ENCODE measurements at regions not wholly inside any gene's neighbourhood (a gene's known extent, or its start where the extent isn't known, plus 50 kb on each side); places are given as distances from the start of the nearest gene placed in this dataset.

- H3K9me3 ChIP-seq (ENCODE audit: insufficient read depth, low read length) = no peaks in the 10 kb centered on the region
- H3K4me2 ChIP-seq (ENCODE audit: low read depth, low read length, poor library complexity, severe bottlenecking) = no peak overlapping the region
- no peaks in the 10 kb centered on the region for H3K9me2 ChIP-seq (replicated peaks; ENCODE audit: insufficient read depth, low read length)
- H3F3A ChIP-seq (ENCODE audit: insufficient read depth) = no peaks in the 10 kb centered on the region
- H3K4me3 ChIP-seq (ENCODE audit: insufficient read depth, low read length, poor library complexity, severe bottlenecking) = no peak overlapping the region
- no peak overlapping the region for H2AFZ ChIP-seq (ENCODE audit: low read depth, low read length, severe bottlenecking)
- H3K27ac ChIP-seq (ENCODE audit: low read depth, low read length) = no peak overlapping the region
- no peaks in the 10 kb centered on the region for H3K79me2 ChIP-seq (ENCODE audit: insufficient read depth, low read length)
- TF ChIP-seq EZH2phosphoT487 (conservative IDR thresholded peaks at IDR 0.05; ENCODE audit: low read length) = no peak
- TF ChIP-seq, protein P1, sequence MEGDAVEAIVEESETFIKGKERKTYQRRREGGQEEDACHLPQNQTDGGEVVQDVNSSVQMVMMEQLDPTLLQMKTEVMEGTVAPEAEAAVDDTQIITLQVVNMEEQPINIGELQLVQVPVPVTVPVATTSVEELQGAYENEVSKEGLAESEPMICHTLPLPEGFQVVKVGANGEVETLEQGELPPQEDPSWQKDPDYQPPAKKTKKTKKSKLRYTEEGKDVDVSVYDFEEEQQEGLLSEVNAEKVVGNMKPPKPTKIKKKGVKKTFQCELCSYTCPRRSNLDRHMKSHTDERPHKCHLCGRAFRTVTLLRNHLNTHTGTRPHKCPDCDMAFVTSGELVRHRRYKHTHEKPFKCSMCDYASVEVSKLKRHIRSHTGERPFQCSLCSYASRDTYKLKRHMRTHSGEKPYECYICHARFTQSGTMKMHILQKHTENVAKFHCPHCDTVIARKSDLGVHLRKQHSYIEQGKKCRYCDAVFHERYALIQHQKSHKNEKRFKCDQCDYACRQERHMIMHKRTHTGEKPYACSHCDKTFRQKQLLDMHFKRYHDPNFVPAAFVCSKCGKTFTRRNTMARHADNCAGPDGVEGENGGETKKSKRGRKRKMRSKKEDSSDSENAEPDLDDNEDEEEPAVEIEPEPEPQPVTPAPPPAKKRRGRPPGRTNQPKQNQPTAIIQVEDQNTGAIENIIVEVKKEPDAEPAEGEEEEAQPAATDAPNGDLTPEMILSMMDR (IDR thresholded peaks at IDR 0.05; ENCODE audit: insufficient read depth, low read length, poor library complexity, severe bottlenecking) = no peak
- no peaks in the 10 kb centered on the region for H3K36me3 ChIP-seq (ENCODE audit: low read length)
- H3K9ac ChIP-seq (ENCODE audit: low read length) = no peak overlapping the region
- no peaks in the 10 kb centered on the region for H4K20me1 ChIP-seq (ENCODE audit: low read depth, low read length)
- H3K27me3 ChIP-seq (ENCODE audit: low read length) = no peaks in the 10 kb centered on the region
Observed at GRCh38 chr6:102355578-102355977, 962.1 kb downstream of the GRIK2 start.

GRCh38 chr6:102352552-102352951 is 959.0 kb downstream of the GRIK2 start:
- Histone ChIP-seq H3K27ac (ENCODE audit: low read depth, low read length) (no peak overlapping the region), H3K9me3 (ENCODE audit: insufficient read depth, low read length) (no peaks in the 10 kb centered on the region), H3F3A (ENCODE audit: insufficient read depth) (no peaks in the 10 kb centered on the region), H3K36me3 (ENCODE audit: low read length) (no peaks in the 10 kb centered on the region), H3K4me3 (ENCODE audit: insufficient read depth, low read length, poor library complexity, severe bottlenecking) (no peak overlapping the region), H3K4me2 (ENCODE audit: low read depth, low read length, poor library complexity, severe bottlenecking) (no peak overlapping the region), H2AFZ (ENCODE audit: low read depth, low read length, severe bottlenecking) (no peak overlapping the region), H3K9me2 (replicated peaks; ENCODE audit: insufficient read depth, low read length) (no peaks in the 10 kb centered on the region), H3K27me3 (ENCODE audit: low read length) (no peaks in the 10 kb centered on the region), H4K20me1 (ENCODE audit: low read depth, low read length) (no peaks in the 10 kb centered on the region), H3K79me2 (ENCODE audit: insufficient read depth, low read length) (no peaks in the 10 kb centered on the region), H3K9ac (ENCODE audit: low read length) (no peak overlapping the region)
- no peak for TF ChIP-seq EZH2phosphoT487 (conservative IDR thresholded peaks at IDR 0.05; ENCODE audit: low read length)
- TF ChIP-seq, protein P1 (IDR thresholded peaks at IDR 0.05; ENCODE audit: insufficient read depth, low read length, poor library complexity, severe bottlenecking) = no peak

- TF ChIP-seq, protein P1 (IDR thresholded peaks at IDR 0.05; ENCODE audit: insufficient read depth, low read length, poor library complexity, severe bottlenecking) = no peak
- TF ChIP-seq EZH2phosphoT487 (conservative IDR thresholded peaks at IDR 0.05; ENCODE audit: low read length) = no peak
- Histone ChIP-seq H3K9me3 (ENCODE audit: insufficient read depth, low read length) (no peaks in the 10 kb centered on the region), H3K9ac (ENCODE audit: low read length) (no peak overlapping the region), H3K4me2 (ENCODE audit: low read depth, low read length, poor library complexity, severe bottlenecking) (no peak overlapping the region), H2AFZ (ENCODE audit: low read depth, low read length, severe bottlenecking) (no peak overlapping the region), H3K9me2 (replicated peaks; ENCODE audit: insufficient read depth, low read length) (no peaks in the 10 kb centered on the region), H4K20me1 (ENCODE audit: low read depth, low read length) (no peaks in the 10 kb centered on the region), H3K36me3 (ENCODE audit: low read length) (no peaks in the 10 kb centered on the region), H3F3A (ENCODE audit: insufficient read depth) (no peaks in the 10 kb centered on the region), H3K27ac (ENCODE audit: low read depth, low read length) (no peak overlapping the region), H3K4me3 (ENCODE audit: insufficient read depth, low read length, poor library complexity, severe bottlenecking) (no peak overlapping the region), H3K27me3 (ENCODE audit: low read length) (no peaks in the 10 kb centered on the region), H3K79me2 (ENCODE audit: insufficient read depth, low read length) (no peaks in the 10 kb centered on the region)
Observed at GRCh38 chr6:102344769-102345168, 951.3 kb downstream of the GRIK2 start.
